D721Med (cell line): ENCODE measurements at regions not wholly inside any gene's neighbourhood (a gene's known extent, or its start where the extent isn't known, plus 50 kb on each side); places are given as distances from the start of the nearest gene placed in this dataset.

ENCODE experiments used
- DNase-seq: peaks from one replicate; pipeline ENCODE4 v3.0.0; 2011; ENCODE audit warnings: low spot score; ENCODE audit not compliant: insufficient read length
- FAIRE-seq: peaks from 2 replicates; lab custom pipeline; 2011; peaks lifted over from hg19 to GRCh38; lab: Jason Lieb, UNC
- CTCF ChIP-seq: IDR thresholded peaks from 2 replicates; pipeline ENCODE4 v1.5.1; 2012; ENCODE audit warnings: mild to moderate bottlenecking, control low read depth; ENCODE audit not compliant: insufficient read depth; ENCODE audit errors: missing control alignments

- no peak for DNase-seq
Measured at GRCh38 chr11:95717314-95717713, 72.3 kb downstream of the FAM76B start.

GRCh38 chr11:95716266-95716665 is 73.3 kb downstream of the FAM76B start:
- DNase-seq (no peak), FAIRE-seq (no peak)
- TF ChIP-seq CTCF, result no peak

More at GRCh38 chr11:95717314-95717713, 72.3 kb downstream of the FAM76B start:
- TF ChIP-seq CTCF, result no peak
- no peak for FAIRE-seq

- DNase-seq, result no peak
- FAIRE-seq, result no peak
- no peak for TF ChIP-seq CTCF
Measured at GRCh38 chr11:95715777-95716241, 73.8 kb downstream of the FAM76B start.

- no peak for TF ChIP-seq CTCF
- no peak for FAIRE-seq
- DNase-seq, result no peak
Measured at GRCh38 chr11:95714843-95715776, 74.5 kb downstream of the FAM76B start.

- DNase-seq (no peak), FAIRE-seq (no peak)
- TF ChIP-seq CTCF, result no peak
Measured at GRCh38 chr11:95713428-95713827, 76.2 kb downstream of the FAM76B start.

GRCh38 chr11:95711945-95712221 is 77.7 kb downstream of the FAM76B start:
- FAIRE-seq, result no peak
- TF ChIP-seq CTCF, result no peak
- no peak for DNase-seq
